ENCODE measurements at regions not wholly inside any gene's neighbourhood (a gene's known extent, or its start where the extent isn't known, plus 50 kb on each side); places are given as distances from the start of the nearest gene placed in this dataset.

- no peak for DNase-seq
Measured at GRCh38 chr3:21357241-21357640, 393.8 kb downstream of the ZNF385D start.

DNA sequence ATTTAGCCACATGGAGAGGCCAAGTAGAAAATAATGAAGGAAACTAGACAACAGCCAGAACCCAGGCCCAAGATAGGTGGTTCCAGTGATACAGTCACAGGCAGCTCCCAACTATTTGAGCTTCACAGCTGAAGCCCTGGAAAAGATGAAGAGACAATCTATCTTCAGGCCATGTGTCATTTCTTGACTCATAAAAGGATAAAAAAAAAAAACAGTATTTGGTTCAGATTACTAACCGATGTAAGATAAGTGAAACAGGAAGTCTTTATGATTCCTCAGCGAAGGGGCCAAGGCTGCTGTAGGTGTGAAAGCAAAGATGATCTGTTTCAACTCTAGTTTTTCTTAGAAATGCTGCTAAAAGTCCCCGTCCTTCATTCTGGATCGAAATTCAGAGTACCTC lies 394.6 kb downstream of the ZNF385D start:
- no peak for DNase-seq

GRCh38 chr3:21345382-21345976 lies 405.5 kb downstream of the ZNF385D start:
- DNase-seq: no peak

GRCh38 chr3:21331857-21332256 lies 419.2 kb downstream of the ZNF385D start:
- DNase-seq: no peak

DNA sequence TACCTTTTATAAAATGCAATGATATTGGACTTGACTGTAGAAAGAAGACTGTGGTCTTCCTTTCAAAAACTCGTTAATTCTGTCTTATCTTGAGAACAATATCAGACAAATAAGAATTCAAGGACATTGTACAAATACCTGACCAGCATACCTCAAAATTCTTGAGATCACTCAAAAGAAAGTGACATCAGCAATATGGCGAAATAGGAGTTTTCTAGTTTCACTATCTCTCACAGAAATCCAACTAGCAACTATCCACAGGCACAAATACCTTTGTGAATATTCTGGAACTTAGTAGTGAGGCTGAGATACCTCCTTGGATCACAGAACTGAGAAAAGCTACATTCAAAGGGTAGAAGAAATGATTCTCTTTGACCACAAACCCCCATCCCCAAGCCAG lies 419.7 kb downstream of the ZNF385D start:
- DNase-seq: no peak

GRCh38 chr3:21330293-21330692 lies 420.7 kb downstream of the ZNF385D start:
- DNase-seq: no peak

- DNase-seq: no peak
Measured at GRCh38 chr3:21328711-21329390, 422.2 kb downstream of the ZNF385D start.

- DNase-seq: no peak
Measured at GRCh38 chr3:21326704-21327475, 424.1 kb downstream of the ZNF385D start.

DNA sequence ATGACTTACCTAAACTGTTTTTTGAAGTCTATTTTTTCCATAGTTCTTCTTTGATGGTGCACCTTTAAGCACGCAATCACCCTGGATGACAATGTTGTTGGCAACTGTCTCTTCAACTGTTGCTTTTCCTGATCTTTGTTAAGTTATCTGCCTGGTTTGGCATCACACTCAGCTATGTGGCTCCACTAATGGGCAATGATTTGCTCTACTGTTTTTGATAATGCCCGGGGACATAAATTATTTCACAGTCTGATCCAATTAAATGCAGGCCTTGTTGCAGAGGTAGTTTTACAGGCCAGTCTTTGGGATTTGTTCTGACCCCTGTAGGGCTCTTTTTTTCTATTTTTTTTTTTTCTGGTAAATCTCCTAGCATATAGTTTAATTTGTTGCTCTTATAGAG lies 436.3 kb downstream of the ZNF385D start:
- no peak for DNase-seq

- DNase-seq: no peak
Measured at GRCh38 chr3:21310891-21311290, 440.1 kb downstream of the ZNF385D start.

DNA sequence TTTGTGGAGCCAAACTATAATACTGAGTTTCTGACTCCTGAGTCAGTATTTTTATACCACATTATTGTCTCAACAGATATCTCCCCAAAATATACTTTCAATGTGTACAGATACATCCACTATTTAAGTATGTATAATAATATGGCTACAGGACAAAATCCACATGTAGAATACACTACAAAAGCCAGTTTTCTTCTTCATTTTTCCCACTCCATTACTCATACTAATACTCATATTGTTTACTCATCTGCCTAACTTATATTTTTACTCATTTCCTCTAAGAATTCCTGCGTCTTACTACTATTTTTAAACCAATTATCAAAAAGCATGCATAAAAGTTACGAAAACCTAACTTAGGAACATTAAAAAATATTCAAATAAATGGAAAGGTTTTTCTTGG lies 440.8 kb downstream of the ZNF385D start:
- DNase-seq: no peak

- DNase-seq: no peak
Measured at GRCh38 chr3:21297304-21297703, 453.7 kb downstream of the ZNF385D start.

- DNase-seq: no peak
Measured at GRCh38 chr3:21294768-21295167, 456.2 kb downstream of the ZNF385D start.

DNA sequence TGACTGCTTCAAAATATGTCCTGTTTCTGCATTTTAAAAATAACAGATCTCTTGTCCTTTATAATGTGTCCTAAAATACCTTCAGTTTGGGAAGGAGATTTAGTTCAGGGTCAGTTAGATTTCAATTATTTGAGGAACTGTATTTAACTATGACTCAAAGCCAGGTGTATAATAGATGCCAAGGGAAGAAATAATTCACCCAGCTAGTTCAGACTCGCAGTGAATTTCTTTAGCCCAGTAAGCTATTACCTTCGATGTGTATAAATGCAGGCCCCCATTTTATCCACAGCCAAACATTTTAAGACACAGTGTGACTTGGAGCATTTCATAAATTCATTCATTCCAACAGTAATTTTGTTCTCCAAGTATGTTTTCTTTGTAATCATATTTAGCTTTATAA lies 458.0 kb downstream of the ZNF385D start:
- no peak for DNase-seq

- DNase-seq: no peak
Measured at GRCh38 chr3:21290557-21290956, 460.5 kb downstream of the ZNF385D start.

DNA sequence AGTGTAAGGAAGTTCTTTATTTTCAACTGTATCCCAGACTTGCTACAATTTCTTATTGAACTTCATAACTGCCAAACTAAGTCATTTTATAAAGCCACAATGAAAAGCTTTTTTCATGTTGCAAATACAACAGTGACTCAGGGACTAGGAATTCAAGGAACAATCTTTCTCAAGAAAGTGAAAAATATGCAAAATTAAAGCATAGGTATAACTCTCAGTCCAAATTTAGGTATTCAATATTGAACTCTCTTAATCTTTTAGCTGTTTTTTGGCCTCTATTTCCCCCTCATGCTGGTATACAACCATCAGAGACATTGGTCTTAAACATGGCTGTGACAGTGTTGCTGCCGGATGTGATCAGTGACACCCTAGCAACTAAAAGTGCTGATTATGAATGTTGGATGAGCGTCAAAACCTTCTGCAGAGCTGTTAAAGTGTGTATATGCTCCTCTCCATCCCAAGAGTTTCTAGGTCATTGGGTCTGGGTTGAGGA lies 476.9 kb downstream of the ZNF385D start:
- no peak for DNase-seq

- DNase-seq: no peak
Measured at GRCh38 chr3:21273259-21274025, 477.6 kb downstream of the ZNF385D start.

DNA sequence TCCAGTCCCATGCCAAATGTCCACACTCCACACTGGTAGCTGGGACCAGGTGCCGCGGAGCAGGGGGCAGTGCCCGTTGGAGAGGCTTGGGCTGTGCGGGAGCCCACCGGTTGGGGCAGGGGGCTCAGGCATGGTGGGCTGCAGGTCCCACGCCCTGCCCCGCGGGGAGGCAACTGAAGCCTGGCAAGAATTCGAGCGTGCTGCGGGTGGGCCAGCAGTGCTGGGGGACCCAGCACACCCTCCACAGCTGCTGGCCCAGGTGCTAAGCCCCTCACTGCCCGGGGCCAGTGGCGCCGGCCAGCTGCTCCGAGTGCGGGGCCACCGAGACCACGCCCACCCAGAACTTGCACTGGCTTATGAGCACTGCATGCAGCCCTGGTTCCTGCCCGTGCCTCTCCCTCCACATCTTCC lies 479.4 kb downstream of the ZNF385D start:
- no peak for DNase-seq

DNA sequence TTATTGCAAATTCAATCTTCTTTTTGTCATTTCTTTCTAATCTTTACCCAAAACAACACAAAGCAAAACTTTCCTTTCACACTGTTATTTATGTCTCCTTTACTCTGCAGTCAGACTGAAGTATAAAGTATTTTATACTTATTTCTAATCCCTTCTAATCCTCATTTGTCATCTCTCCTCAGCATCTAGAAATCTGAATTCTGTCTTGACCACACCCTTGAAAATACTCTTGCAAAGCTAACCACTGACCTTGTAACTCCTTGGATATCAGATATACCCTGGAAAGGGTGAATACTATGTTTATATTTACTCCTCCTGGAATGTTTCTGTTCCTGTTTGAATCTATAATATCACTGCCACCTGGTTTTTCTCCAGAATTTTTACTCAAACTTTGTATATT lies 481.1 kb downstream of the ZNF385D start:
- DNase-seq: no peak

DNA sequence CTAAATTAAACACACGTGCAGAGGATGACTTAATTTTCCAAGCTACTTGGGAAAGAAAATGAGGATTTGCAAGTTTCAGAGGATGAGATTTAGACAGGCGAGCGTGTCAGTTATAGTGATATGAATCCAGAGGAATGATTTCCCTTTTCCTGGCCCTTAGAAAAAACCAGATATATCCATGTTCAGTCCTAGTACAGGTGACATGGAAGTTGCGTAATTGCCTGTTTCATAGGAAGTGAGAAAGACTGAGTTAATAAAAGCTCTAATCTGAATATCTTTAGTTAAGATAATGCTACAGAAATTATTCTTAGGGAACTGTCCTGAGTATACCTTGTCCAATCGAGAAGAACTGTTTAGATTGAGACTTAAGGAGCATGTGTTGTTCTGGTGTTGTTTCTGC lies 490.5 kb downstream of the ZNF385D start:
- DNase-seq: no peak

DNA sequence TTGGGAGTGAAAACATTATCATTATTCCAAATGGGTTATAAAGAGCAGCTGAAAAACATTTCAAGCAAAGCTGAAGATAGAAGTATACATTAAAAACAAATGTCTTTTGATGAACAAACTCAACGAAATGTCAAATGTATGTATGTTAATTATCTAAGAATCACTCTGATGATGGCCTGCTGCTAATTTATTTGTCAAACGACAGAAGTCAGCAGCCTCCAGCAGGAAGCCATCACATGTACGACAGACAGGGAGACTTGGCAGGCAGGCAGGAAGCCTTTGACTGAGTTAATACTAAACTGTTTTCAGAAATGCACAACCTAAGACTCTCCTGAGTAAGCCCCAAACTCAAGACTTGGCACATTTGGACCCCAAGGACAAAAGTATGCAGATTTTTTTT lies 491.1 kb downstream of the ZNF385D start:
- DNase-seq: no peak

DNA sequence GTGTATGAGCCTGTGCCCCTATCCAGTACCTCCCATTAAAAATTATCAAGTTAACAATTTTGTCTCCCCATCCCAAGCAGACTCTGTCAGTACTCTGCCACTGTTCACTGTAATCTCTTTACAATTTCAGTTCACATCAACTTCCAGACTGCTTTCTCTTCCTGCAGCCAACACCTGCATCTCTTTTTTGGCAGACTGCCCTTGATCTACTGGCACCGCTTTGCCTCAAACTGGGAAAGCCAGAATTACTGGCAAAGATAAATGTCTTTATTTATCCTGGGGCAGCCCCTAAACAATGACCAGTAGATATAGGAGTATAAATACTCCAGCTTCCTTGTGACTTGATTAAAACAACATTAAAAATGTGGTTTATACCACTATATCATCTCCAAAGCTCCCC lies 494.1 kb downstream of the ZNF385D start:
- DNase-seq: no peak

DNA sequence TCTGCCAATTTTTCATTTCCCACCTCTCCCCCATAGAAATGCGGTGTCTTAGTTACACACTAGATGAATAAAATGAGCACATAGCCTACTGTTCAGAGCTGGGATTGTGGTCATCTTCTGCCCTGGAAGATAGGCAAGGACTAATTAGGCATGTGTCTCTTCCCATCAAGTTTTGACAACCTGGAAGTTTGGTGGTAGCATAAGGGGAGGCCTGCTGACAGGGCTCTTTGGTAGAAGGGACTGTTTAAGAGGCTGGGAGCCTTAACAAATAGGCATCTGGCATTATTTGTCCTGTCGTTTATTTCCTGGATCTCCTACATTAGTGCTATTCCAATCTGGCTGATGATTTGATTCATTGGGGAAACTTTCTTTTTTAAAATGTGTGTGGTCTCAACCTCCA lies 512.3 kb downstream of the ZNF385D start:
- no peak for DNase-seq

Measured in DMS153 (cell line).